Karpas-422 (cell line): ENCODE measurements at regions not wholly inside any gene's neighbourhood (a gene's known extent, or its start where the extent isn't known, plus 50 kb on each side); places are given as distances from the start of the nearest gene placed in this dataset.

Experiments
- DNase-seq: peaks from one replicate; pipeline ENCODE4 v3.0.0-alpha.2; 2015
- H2AFZ ChIP-seq: fragments of 200-600 bp; sonication (generic); 2 replicates; pipeline ENCODE4 v1.6.1; 2014; ENCODE audit warnings: antibody characterized with exemption, low read length, mixed read lengths
- H3K27ac ChIP-seq: fragments of 200-600 bp; sonication (generic); 2 replicates; pipeline ENCODE4 v1.5.1; 2014; ENCODE audit warnings: mild to moderate bottlenecking, low read length, moderate library complexity
- H3K27me3 ChIP-seq: fragments of 200-600 bp; sonication (generic); 2 replicates; pipeline ENCODE4 v1.6.1; 2014; ENCODE audit warnings: low read length, mixed read lengths
- H3K36me3 ChIP-seq: fragments of 200-600 bp; sonication (generic); 2 replicates; pipeline ENCODE4 v1.6.1; 2014; ENCODE audit warnings: low read length, mixed read lengths; ENCODE audit not compliant: insufficient read depth
- H3K4me1 ChIP-seq: fragments of 200-600 bp; sonication (generic); 2 replicates; pipeline ENCODE4 v1.6.1; 2014; ENCODE audit warnings: mild to moderate bottlenecking, low read length, mixed read lengths
- H3K4me2 ChIP-seq: fragments of 200-600 bp; sonication (generic); 2 replicates; pipeline ENCODE4 v1.6.1; 2014; ENCODE audit warnings: low read length, low read depth, mild to moderate bottlenecking; ENCODE audit not compliant: poor library complexity, severe bottlenecking
- H3K4me3 ChIP-seq: fragments of 200-600 bp; sonication (generic); 2 replicates; pipeline ENCODE4 v1.5.1; 2014; ENCODE audit warnings: mild to moderate bottlenecking, antibody characterized with exemption, low read length, mixed read lengths
- H3K79me2 ChIP-seq: fragments of 200-600 bp; sonication (generic); 2 replicates; pipeline ENCODE4 v1.6.1; 2014; ENCODE audit warnings: mild to moderate bottlenecking, low read length, mixed read lengths
- H3K9ac ChIP-seq: fragments of 200-600 bp; sonication (generic); 2 replicates; pipeline ENCODE4 v1.6.0; 2014; ENCODE audit warnings: low read length
- H3K9me2 ChIP-seq: fragments of 200-600 bp; sonication (generic), shearing (Covaris generic); replicated peaks from 2 replicates; pipeline ENCODE4 v1.6.0; 2014; ENCODE audit warnings: mild to moderate bottlenecking, low read length, moderate library complexity; ENCODE audit not compliant: insufficient read depth
- H3K9me3 ChIP-seq: fragments of 300-700, 200-600 bp; sonication (generic); 2 replicates; pipeline ENCODE4 v1.6.1; 2014; ENCODE audit warnings: low read length, mixed read lengths
- H4K20me1 ChIP-seq: fragments of 200-600 bp; sonication (generic); 2 replicates; pipeline ENCODE4 v1.6.1; 2014; ENCODE audit warnings: mild to moderate bottlenecking, antibody characterized with exemption, low read length, low read depth; ENCODE audit not compliant: insufficient read depth

DNA sequence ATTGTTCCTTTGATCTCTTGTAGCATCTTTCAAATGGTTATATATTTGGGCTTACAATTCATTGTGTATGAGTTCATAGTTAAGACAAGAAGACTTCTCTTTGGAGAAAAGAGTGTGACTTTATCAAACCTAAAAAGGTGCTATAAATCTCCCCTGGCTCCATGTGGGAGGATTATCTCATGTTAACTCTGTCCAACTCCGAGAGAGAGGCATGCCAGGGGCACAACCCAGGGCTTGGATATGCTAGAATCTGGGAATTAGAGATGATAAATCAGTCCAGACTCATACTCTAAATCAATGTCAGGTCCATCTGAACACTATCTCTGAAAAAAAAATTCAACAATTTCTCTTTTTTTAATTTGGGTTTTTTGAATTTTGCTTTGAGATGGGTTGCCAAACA, 462.8 kb downstream of the TUSC7 start:
- Histone ChIP-seq H3K4me3 (no peak overlapping the region), H3K36me3 (no peaks in the 10 kb centered on the region), H3K27ac (no peak overlapping the region), H3K4me1 (peaks cover 7% of the 10 kb centered on the region), H2AFZ (no peak overlapping the region), H3K9me2 (no peaks in the 10 kb centered on the region), H3K27me3 (no peaks in the 10 kb centered on the region), H3K4me2 (no peak overlapping the region), H4K20me1 (no peaks in the 10 kb centered on the region), H3K9ac (no peak overlapping the region), H3K9me3 (no peaks in the 10 kb centered on the region), H3K79me2 (no peaks in the 10 kb centered on the region)
- DNase-seq = no peak

DNA sequence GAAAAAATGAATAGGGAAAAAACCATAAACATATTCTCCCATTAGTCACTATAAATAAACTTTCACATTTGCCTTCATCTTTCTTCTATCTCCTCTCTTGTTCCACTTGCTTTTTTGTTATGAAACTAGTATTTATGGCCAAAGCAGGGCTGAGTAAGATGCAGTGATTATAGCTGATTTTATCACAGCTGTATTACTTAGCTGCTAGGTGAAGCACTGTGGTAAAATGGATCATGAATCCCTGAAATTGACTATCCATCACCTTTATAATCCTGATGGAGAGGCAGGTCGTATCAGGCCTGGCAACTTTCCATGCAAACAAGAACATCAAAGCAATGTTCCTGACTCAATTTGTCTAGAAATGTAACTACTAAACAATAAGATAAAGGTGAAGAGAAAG, 471.6 kb downstream of the TUSC7 start:
- Histone ChIP-seq H3K27ac (no peak overlapping the region), H3K79me2 (no peaks in the 10 kb centered on the region), H2AFZ (no peak overlapping the region), H3K4me2 (no peak overlapping the region), H3K4me3 (no peak overlapping the region), H3K9me2 (no peaks in the 10 kb centered on the region), H3K9ac (no peak overlapping the region), H3K27me3 (no peaks in the 10 kb centered on the region), H4K20me1 (no peaks in the 10 kb centered on the region), H3K36me3 (no peaks in the 10 kb centered on the region), H3K9me3 (no peaks in the 10 kb centered on the region), H3K4me1 (no peaks in the 10 kb centered on the region)
- no peak for DNase-seq

DNA sequence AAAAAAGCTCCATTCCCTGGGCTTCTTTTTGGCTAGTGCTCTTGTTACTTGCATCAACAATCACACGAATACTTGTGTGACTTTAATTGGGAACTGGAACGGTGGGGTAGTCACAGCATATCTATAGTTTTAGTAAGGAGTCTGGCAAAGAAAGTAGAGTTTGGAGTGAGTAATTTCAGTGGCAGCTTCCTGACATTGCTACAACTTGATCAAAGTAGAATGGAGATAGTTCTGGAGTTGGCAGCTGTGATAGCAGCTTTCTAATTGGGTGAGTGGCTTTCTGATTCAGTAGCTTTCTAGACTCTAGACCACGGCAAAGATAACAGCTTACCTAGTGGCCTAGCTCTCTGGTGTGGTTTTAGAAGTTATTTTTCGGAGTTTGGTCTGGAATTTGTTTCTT, 475.0 kb downstream of the TUSC7 start:
- H3K27me3 ChIP-seq = no peaks in the 10 kb centered on the region
- DNase-seq = no peak
- H3K4me1 ChIP-seq = no peaks in the 10 kb centered on the region
- no peak overlapping the region for H3K27ac ChIP-seq
- no peak overlapping the region for H3K9ac ChIP-seq
- H3K4me2 ChIP-seq = no peak overlapping the region
- H3K9me3 ChIP-seq = no peaks in the 10 kb centered on the region
- no peaks in the 10 kb centered on the region for H3K36me3 ChIP-seq
- H4K20me1 ChIP-seq = no peaks in the 10 kb centered on the region
- no peak overlapping the region for H3K4me3 ChIP-seq
- H3K9me2 ChIP-seq = no peaks in the 10 kb centered on the region
- no peaks in the 10 kb centered on the region for H3K79me2 ChIP-seq
- H2AFZ ChIP-seq = no peak overlapping the region

DNA sequence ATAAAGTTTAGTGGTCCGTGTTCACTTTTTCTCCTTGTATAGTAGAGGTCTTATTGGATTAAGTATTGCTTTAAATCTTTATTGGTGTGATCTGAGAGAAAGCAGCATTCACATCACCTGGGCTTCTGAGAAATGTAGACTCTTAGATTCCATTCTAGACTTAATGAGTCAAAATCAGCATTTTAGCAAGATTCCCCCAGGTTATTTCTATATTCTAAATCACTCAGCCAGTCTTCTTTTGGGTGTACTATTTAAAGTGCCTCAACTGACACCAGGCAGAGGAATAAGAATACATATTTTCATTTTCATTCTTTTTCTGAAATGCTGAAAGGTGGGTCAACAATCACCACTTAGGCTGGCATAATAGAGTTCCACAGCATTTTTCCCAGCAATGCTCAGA, 481.7 kb downstream of the TUSC7 start:
- H3K4me3 ChIP-seq = no peak overlapping the region
- H3K9me3 ChIP-seq = no peaks in the 10 kb centered on the region
- no peak overlapping the region for H3K9ac ChIP-seq
- no peak overlapping the region for H3K4me2 ChIP-seq
- H3K27ac ChIP-seq = no peak overlapping the region
- H3K79me2 ChIP-seq = no peaks in the 10 kb centered on the region
- no peaks in the 10 kb centered on the region for H3K27me3 ChIP-seq
- no peak overlapping the region for H2AFZ ChIP-seq
- H3K36me3 ChIP-seq = no peaks in the 10 kb centered on the region
- H4K20me1 ChIP-seq = no peaks in the 10 kb centered on the region
- H3K9me2 ChIP-seq = no peaks in the 10 kb centered on the region
- H3K4me1 ChIP-seq = no peaks in the 10 kb centered on the region
- no peak for DNase-seq

DNA sequence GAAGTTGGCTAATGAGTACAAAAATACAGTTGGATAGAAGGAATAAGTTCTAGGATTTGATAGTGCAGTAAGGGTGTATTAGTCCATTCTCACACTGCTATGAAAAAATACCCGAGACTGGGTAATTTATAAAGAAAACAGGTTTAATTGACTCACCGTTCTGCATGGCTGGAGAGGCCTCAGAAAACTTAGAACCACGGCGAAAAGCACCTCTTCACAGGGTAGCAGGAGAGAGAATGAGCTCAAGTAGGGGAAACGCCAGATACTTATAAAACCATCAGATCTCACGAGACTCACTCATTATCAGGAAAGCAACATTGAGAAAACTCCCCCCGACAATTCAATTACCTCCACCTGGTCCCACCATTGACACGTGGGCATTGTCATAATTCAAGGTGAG, 483.3 kb downstream of the TUSC7 start:
- Histone ChIP-seq H3K36me3 (no peaks in the 10 kb centered on the region), H3K27me3 (no peaks in the 10 kb centered on the region), H3K9me2 (no peaks in the 10 kb centered on the region), H3K4me3 (no peak overlapping the region), H3K27ac (no peak overlapping the region), H3K4me2 (no peak overlapping the region), H3K9ac (no peak overlapping the region), H2AFZ (no peak overlapping the region), H3K79me2 (no peaks in the 10 kb centered on the region), H4K20me1 (no peaks in the 10 kb centered on the region), H3K9me3 (no peaks in the 10 kb centered on the region), H3K4me1 (no peaks in the 10 kb centered on the region)
- no peak for DNase-seq

DNA sequence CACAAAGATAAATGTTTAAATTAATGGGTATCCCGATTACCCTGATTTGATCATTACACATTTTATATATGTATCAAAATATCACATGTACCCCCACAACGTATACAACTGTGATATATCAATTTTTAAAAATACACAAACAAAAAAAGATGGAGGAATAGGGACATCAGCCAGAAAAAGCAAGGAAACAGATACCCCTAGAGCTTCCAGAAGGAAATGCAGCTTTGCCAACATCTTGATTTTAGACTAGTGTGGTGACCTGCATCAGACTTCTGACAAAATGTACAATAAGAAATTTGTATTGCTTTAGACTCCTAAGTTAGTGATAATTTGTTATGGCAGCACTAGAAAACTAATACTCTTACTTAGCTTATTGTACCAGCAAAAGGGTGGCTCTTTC, 483.8 kb downstream of the TUSC7 start:
- H3K36me3 ChIP-seq = no peaks in the 10 kb centered on the region
- H3K79me2 ChIP-seq = no peaks in the 10 kb centered on the region
- no peak overlapping the region for H3K9ac ChIP-seq
- no peaks in the 10 kb centered on the region for H4K20me1 ChIP-seq
- H3K4me2 ChIP-seq = no peak overlapping the region
- no peak overlapping the region for H2AFZ ChIP-seq
- no peaks in the 10 kb centered on the region for H3K27me3 ChIP-seq
- no peaks in the 10 kb centered on the region for H3K9me2 ChIP-seq
- no peak overlapping the region for H3K27ac ChIP-seq
- H3K4me1 ChIP-seq = no peaks in the 10 kb centered on the region
- H3K9me3 ChIP-seq = no peaks in the 10 kb centered on the region
- no peak overlapping the region for H3K4me3 ChIP-seq
- DNase-seq = peak; percentile 46

DNA sequence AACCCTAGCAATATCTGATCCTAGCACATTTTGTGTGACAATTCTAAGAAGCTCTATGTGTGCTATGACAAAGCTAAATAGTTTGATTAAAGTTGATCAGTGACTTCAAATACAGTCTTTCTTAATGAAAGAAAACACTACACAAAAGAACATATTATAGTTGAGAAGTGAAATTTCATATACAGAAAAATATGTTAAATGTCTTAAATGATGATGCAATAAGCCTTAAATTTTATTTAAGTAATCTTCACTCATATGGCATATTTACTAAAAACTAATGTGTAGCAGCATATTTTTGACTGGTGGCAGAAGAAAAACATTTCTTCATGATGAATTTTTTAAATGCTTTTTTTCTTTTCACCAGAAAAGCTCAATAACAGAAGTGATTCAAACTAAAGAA, 485.5 kb downstream of the TUSC7 start:
- Histone ChIP-seq H3K9me2 (no peaks in the 10 kb centered on the region), H4K20me1 (no peaks in the 10 kb centered on the region), H3K9ac (no peak overlapping the region), H3K27ac (no peak overlapping the region), H3K36me3 (no peaks in the 10 kb centered on the region), H3K27me3 (no peaks in the 10 kb centered on the region), H3K9me3 (no peaks in the 10 kb centered on the region), H3K4me1 (no peaks in the 10 kb centered on the region), H3K79me2 (no peaks in the 10 kb centered on the region), H3K4me2 (no peak overlapping the region), H3K4me3 (no peak overlapping the region), H2AFZ (no peak overlapping the region)
- DNase-seq = no peak

DNA sequence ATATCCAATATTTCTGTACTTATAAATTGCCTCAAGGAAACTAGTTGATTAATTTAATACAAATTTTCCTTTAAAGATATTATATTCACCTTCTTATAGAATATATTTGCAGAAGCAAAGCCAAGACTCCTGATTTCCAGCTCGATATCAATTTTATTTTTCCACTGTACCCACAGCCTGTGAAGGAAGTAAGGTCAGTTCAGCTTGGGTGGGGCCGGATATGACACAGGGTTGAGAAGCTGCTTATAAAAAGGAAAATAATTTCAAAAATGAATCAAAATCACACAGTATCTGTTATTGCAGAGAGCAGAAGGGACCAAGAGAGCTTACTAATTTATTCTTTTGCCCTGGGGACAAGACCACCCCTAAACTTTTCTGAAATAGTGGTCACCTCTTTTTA, 491.4 kb downstream of the TUSC7 start:
- no peaks in the 10 kb centered on the region for H4K20me1 ChIP-seq
- H3K4me2 ChIP-seq = no peak overlapping the region
- H3K9ac ChIP-seq = no peak overlapping the region
- H3K27ac ChIP-seq = no peak overlapping the region
- H3K4me1 ChIP-seq = no peaks in the 10 kb centered on the region
- H3K9me3 ChIP-seq = no peaks in the 10 kb centered on the region
- H2AFZ ChIP-seq = no peak overlapping the region
- H3K4me3 ChIP-seq = no peak overlapping the region
- H3K27me3 ChIP-seq = no peaks in the 10 kb centered on the region
- no peaks in the 10 kb centered on the region for H3K79me2 ChIP-seq
- no peaks in the 10 kb centered on the region for H3K36me3 ChIP-seq
- H3K9me2 ChIP-seq = no peaks in the 10 kb centered on the region
- no peak for DNase-seq
